ENCODE measurements at regions not wholly inside any gene's neighbourhood (a gene's known extent, or its start where the extent isn't known, plus 50 kb on each side); places are given as distances from the start of the nearest gene placed in this dataset.

DNA sequence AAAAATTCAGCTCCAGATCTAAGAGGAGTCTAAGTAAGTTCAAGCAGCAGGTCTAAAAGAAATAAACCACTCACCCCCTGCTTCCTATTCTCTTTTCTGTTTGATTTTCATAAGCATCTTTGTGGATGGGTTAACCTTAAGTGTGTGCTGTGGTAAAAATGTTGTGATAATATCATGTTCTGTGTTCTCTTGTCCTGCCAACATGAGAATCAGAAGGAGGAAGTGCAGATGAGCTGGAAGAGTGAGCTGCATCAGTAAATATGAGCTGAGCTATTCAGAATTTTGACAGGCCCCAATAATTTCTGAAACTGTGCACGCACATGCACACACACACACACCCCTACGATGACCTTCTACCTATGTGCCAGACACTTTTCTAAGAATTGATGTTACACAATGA is 186.5 kb upstream of the ANKRD55 start:
- TF ChIP-seq, protein P1, sequence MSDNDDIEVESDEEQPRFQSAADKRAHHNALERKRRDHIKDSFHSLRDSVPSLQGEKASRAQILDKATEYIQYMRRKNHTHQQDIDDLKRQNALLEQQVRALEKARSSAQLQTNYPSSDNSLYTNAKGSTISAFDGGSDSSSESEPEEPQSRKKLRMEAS (IDR thresholded peaks at IDR 0.05; ENCODE audit: low read depth, low read length) = no peak
- TF ChIP-seq, protein P2, sequence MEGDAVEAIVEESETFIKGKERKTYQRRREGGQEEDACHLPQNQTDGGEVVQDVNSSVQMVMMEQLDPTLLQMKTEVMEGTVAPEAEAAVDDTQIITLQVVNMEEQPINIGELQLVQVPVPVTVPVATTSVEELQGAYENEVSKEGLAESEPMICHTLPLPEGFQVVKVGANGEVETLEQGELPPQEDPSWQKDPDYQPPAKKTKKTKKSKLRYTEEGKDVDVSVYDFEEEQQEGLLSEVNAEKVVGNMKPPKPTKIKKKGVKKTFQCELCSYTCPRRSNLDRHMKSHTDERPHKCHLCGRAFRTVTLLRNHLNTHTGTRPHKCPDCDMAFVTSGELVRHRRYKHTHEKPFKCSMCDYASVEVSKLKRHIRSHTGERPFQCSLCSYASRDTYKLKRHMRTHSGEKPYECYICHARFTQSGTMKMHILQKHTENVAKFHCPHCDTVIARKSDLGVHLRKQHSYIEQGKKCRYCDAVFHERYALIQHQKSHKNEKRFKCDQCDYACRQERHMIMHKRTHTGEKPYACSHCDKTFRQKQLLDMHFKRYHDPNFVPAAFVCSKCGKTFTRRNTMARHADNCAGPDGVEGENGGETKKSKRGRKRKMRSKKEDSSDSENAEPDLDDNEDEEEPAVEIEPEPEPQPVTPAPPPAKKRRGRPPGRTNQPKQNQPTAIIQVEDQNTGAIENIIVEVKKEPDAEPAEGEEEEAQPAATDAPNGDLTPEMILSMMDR (IDR thresholded peaks at IDR 0.05; ENCODE audit: low read depth, low read length) = no peak
